HG02852 (cell line): ENCODE measurements at regions not wholly inside any gene's neighbourhood (a gene's known extent, or its start where the extent isn't known, plus 50 kb on each side); places are given as distances from the start of the nearest gene placed in this dataset.
"Not testable (repeated sequence)": the region's sequence is repeated elsewhere in the genome, so short reads cannot be mapped to it uniquely, and the experiment has no call there.

Source experiments
- ATAC-seq: cut with Tn5 transposase; IDR thresholded peaks from one replicate; pipeline ENCODE4 v1.9.1; 2021; ENCODE audit warnings: mild to moderate bottlenecking, moderate library complexity; ENCODE audit not compliant: unreplicated experiment

DNA sequence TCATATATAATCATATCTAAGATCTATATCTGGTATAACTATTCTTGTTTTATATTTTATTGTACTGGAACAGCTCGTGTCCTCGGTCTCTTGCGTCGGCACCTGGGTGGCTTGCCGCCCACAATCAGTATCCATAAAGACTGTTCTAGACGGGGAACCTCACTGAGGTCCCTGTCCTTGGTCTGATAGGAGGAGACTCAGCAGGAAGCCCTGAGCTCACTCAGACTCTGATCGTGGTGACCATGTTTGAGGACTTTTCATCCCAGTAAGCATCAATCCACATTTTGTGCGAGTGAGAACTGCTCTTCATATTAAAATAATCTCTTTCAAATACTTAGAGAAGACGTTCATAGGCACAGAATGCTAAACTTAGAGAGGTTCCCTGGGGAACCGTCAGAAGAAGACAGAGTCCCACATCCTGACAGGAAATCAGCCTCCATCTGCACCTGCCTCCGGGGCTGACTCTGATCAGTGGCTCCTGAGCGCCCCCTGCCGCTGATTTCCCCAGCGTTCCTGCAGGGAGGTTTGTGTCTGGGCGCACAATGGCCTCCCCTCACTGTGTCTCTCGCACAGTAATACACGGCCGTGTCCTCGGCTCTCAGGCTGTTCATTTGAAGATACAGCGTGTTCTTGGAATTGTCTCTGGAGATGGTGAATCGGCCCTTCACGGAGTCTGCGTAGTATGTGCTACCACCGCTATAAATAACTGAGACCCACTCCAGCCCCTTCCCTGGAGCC is 1065.9 kb downstream of the TMEM121 start:
- not testable (repeated sequence) for ATAC-seq

DNA sequence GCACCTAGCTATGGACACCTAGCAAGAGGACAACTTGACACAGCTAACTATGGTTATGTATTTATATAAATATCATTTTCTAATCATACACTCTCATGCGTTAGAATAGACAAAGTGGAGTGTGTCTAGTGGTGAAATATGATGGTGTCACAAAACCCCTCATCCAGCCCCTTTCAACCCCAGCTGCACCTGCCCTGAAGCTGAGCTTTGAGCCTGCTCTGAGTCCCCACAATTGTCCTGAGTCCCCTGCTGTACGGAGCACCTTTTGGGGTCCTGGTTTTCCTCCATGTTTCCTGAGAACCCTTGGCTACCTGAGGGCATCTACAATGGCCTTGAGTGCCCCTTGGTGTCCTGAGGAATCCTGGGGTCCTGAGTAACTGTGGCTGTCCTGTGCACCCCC is 1072.8 kb downstream of the TMEM121 start:
- no peak for ATAC-seq

DNA sequence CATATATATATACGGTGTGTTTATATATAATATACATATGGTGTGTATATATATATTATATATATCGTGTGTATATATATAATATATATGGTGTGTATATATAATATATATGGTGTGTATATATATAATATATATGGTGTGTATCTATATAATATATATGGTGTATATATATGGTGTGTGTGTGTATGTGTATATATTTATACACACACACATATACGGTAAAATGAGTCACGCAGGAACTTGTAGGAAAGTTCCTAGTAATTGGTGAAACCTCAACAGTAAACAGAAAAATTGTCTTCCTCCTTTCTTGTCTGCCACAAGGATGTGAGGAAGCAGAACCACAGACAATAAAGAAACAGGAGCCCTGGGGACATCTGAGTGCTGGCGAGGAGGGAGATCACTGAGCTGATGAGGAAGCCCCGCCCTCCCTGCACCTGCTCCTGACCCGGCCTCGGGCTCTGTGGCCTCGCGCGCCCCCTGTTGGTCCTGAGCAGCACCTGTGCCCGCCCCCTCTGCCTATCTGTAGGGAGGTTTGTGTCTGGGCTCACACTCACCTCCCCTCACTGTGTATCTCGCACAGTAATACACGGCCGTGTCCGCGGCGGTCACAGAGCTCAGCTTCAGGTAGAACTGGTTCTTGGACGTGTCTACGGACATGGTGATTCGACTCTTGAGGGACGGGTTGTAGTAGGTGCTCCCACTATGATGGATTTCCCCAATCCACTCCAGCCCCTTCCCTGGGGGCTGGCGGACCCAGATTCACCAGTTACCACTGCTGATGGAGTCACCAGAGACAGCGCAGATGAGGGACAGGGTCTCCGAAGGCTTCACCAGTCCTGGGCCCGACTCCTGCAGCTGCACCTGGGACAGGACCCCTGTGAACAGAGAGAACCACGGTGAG is 1079.4 kb downstream of the TMEM121 start:
- ATAC-seq: no peak

DNA sequence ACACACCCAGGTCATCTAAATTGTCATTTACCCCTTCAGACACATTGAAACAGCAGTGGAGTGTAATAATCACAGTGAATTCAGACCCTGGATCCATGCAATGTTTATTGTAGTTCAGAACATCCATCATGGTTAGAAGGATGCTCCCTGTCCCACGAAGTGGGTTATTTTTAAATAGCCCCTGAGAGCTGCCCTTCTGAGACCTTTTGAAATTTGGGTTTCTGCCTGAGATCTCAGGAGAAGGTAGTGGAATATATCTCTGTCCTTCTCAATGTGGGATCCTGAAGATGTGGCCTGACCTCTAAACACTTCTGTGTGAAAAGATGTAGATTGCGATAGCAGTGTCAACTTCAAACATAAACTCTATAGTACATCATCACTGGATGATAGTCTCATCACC is 1080.6 kb downstream of the TMEM121 start:
- no peak for ATAC-seq

- no peak for ATAC-seq
These were observed 1084.3 kb downstream of the TMEM121 start for GRCh38 chr14:106610691-106611090.

GRCh38 chr14:106613256-106613655 is 1086.9 kb downstream of the TMEM121 start:
- ATAC-seq: no peak

- not testable (repeated sequence) for ATAC-seq
These were observed 1092.1 kb downstream of the TMEM121 start for GRCh38 chr14:106618471-106618951.

GRCh38 chr14:106619606-106620005 is 1093.2 kb downstream of the TMEM121 start:
- no peak for ATAC-seq

- ATAC-seq: no peak
These were observed 1094.0 kb downstream of the TMEM121 start for GRCh38 chr14:106620368-106620767.

DNA sequence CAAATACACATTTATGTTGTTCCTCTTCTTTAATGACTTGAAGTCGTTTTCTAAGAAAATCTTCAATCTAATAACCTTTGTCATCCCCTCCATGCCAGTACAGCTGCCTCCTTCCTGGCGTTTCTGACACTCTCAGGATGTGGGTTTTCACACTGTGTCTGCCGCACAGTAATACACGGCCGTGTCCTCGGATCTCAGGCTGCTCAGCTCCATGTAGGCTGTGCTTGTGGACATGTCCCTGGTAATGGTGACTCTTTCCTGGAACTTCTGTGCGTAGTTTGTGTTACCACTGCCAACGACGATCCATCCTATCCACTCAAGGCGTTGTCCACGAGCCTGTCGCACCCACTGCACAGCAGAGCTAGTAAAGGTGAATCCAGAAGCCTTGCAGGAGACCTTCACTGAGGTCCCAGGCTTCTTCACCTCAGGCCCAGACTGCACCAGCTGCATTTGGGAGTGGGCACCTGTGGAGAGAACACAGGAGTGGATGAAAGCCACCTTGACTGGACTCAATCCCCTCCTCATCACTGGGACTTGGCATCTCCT is 1095.9 kb downstream of the TMEM121 start:
- no peak for ATAC-seq

DNA sequence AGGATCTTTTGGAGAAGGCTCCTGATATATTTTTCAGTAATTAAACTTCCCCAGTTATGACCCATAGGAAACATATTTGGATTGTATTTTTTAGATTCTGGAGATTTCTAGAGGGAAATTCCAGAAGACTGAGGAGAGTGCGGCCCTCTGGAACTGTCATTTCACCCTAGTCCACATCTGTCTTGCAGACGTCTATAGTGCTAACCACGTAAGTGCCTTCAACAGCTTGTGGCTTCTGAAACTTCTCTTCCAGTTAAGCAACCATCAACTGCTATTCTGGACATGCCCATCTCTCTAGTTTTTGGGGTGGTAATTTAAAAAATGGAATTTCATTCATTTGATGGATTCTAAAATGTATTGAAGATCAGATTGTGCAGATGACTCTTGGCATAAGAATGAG is 1098.8 kb downstream of the TMEM121 start:
- ATAC-seq: no peak

DNA sequence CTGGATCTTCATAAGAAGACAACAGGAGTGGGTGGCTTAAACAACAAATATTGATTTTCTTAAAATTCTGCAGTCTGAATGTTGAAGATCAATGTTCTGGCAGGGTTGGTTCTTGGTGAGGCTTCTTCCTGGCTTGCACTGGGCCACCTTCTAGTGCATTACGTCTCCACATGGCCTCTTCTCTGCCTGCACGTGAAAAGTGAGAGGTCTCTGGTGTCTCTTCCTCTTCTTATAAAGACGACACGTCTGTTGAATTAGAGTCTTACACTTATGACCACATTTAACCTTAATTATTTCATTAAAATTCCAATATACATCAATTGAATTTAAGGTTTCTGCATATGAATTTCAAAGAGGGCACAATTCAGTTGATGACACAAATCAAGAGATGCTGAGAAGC is 1100.1 kb downstream of the TMEM121 start:
- not testable (repeated sequence) for ATAC-seq

- not testable (repeated sequence) for ATAC-seq
These were observed 1100.7 kb downstream of the TMEM121 start for GRCh38 chr14:106626942-106627588.

DNA sequence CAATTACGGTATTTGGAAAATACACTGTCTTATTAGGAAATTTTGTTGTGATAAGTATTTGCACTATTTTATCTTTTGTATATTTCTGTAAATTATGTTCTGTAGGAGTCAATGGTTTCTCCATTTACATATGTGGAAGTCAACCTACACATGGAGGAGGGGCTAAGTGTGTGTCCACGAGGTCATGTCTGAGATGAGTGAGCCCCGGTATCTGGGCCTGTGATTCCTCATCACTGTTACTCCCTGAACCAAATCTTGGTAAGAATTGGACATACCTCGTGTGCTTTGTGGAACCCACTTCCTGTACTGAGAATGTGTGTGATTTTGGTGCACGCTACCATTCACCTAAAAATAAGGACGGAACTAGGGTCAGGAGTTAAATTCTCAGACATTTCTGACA is 1105.5 kb downstream of the TMEM121 start:
- ATAC-seq: no peak

GRCh38 chr14:106633721-106634120 is 1107.3 kb downstream of the TMEM121 start:
- no peak for ATAC-seq

GRCh38 chr14:106635569-106635968 is 1109.2 kb downstream of the TMEM121 start:
- no peak for ATAC-seq

- not testable (repeated sequence) for ATAC-seq
These were observed 1112.5 kb downstream of the TMEM121 start for GRCh38 chr14:106638786-106639452.

- no peak for ATAC-seq
These were observed 1115.7 kb downstream of the TMEM121 start for GRCh38 chr14:106642090-106642489.

DNA sequence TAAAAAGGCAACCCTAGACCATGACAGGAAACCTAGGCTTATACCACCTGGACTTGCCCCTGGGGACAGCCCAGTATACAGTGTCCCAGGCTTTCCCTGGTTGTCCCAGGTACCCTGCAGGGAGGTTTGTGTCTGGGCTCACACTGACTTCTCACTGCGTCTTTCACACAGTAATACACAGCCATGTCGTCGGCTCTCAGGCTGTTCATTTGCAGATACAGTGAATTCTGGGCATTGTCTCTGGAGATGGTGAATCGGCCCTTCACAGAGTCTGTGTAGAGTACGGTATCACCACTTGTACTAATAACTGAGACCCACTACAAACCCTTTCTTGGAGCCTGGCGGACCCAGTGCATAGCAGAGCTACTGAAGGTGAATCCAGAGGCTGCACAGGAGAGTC is 1116.6 kb downstream of the TMEM121 start:
- ATAC-seq: not testable (repeated sequence)

DNA sequence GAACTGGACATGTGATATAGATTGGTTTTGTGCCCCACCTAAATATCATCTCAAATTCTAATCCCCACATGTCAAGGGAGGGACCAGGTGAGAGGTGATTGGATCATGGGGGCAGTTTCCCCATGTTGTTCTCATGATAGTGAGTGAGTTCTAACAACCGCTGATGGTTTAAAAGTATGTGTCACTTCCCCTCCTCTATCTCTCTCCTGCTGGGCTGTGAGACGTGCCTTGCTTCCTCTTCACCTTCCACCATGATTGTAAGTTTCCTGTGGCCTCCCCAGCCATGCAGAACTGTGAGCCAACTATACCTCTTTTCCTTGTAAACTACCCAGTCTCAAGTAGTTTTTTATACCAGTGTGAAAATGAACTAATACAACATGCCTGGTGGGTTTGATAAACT is 1122.5 kb downstream of the TMEM121 start:
- ATAC-seq: not testable (repeated sequence)
